Breast epithelium (tissue), 3 donors: ENCODE measurements at regions not wholly inside any gene's neighbourhood (a gene's known extent, or its start where the extent isn't known, plus 50 kb on each side); places are given as distances from the start of the nearest gene placed in this dataset.
"Not testable (repeated sequence)": the region's sequence is repeated elsewhere in the genome, so short reads cannot be mapped to it uniquely, and the experiment has no call there.

Source experiments
- CTCF ChIP-seq, 3 donors: fragments of 450-650 bp; IDR thresholded peaks; one replicate each; pipeline ENCODE4 v1.5.1; 2016 to 2017; ENCODE audit warnings: antibody characterized with exemption in 3 of 3, mild to moderate bottlenecking in 3 of 3, moderate library complexity in 3 of 3
- POLR2A ChIP-seq: fragments of 450-650 bp; IDR thresholded peaks from one replicate; pipeline ENCODE4 v1.6.1; 2016; ENCODE audit warnings: antibody characterized with exemption, mild to moderate bottlenecking, moderate library complexity

DNA sequence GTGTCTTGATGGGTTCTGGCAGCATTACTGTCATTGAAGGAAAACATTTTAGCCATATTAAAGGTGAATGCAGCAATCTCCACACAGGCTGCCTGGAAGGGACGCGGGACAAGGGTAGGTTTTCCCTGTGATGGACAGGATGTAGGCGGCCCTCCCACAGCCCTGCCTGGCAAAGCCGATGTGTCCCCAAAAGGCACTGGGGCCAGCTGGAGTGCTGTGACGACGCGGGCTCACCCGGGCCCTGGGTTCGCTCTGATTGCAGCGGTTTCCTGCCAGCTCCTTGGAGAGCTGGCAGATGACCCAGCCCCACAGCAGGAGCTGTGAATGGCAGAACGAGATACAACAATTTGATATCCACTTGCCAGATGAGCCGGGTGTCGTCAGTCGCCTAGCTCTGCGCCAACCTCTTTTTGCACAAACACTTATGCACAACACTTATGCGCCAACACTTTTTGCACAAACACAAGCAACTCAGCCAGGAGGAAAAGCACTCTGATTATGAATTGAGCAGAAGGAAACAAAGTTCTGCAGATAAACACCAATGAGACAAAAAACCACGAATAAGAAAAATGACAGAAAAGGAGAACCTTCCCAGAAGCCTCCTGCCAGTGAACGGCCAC is 207.5 kb downstream of the ADRA2C start:
- not testable (repeated sequence) for TF ChIP-seq CTCF (IDR thresholded peaks at IDR 0.05); POLR2A
